NCI-H2029 (cell line): ENCODE measurements at regions not wholly inside any gene's neighbourhood (a gene's known extent, or its start where the extent isn't known, plus 50 kb on each side); places are given as distances from the start of the nearest gene placed in this dataset.
A peak's percentile ranks its signal among the peaks of the same experiment; 100 is the strongest.
"Not testable (repeated sequence)": the region's sequence is repeated elsewhere in the genome, so short reads cannot be mapped to it uniquely, and the experiment has no call there.

Experiments used
- DNase-seq: peaks from one replicate; lab custom pipeline; 2025; lab: John Stamatoyannopoulos, UW

DNA sequence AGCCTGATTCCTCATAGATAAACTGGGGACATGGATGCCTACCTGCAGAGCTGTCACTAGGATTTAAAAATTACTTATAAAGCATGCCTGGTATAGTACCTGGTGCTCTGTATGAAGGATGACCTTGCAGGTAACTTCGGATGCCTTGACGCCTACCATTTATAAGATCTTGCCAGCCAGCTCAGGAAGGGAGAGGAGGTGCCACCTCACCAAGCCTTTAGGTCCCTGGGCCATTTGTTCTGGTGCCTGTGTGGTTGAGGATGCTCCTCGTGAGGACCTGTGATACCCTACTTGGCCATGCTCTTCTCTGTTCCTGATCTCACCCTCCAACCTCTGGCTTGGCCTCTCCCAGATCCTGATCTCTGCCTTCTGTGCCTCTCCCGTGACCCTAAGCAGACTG is 85.2 kb downstream of the FDX1 start:
- no peak for DNase-seq

DNA sequence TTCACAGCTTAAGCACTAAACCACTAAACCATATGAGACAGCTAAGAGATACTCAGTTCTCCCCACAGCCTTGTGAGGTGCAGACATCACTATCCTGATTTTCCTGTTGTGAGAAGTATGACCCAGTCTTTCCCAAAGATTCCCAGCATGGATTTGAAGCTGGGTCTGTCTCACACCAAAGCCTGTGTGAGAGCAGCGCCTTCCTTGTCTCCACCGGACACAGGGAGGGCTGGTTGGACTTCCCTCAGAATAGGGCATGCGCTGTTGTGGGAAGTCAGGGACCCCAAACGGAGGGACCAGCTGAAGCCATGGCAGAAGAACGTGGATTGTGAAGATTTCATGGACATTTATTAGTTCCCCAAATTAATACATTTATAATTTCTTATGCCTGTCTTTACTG is 87.6 kb downstream of the FDX1 start:
- not testable (repeated sequence) for DNase-seq

DNA sequence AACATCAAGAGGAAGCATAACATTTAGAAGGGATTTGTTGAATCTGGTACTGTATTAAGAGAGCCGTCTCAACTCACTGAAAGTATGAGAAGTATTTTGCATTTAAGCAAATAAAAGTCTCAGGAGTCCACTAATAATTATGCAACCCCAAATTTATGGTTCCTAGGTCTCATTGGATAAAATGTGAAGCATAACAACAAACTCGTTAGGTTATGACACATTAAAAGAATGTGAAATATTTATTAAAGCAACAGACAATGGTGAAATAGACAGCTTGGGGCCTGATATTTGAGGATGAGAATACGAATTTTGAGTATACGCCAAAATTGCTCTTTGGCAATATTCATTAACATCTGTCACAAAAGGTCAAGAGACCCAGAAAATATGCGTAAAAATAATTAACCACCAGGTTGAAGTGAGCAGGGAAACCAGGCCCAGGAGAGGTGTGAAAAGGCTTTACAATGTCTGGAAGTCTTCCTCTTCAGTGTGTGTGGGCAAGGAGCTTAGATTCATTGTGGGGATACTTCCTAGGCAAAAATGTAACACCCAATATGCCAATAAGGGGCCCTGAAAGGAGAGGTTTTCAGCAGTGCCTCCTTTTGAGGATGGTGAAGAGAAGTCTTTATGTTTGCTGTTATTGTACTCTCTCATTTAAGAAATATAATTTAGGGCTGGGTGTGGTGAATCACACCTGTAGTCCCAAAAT is 89.2 kb downstream of the FDX1 start:
- DNase-seq, result no peak

DNA sequence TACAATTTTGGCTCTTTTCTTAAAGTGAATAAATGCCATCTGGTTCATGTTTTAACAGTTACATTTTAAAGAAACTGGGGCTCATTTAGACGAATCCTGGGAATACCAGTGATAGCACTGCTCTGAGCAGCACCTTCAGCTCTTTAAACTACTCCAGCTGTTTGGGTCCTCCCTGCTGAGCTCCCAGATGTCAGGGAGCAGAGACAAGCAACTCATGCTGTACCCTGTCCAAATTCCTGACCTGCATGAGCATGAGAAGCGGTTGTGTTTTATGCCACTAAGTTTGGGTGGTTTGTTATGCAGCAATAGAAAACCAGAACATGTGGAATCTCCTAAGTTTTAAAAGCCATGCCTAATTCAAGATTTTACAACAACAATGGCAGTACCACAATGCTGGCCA is 90.0 kb downstream of the FDX1 start:
- no peak for DNase-seq

DNA sequence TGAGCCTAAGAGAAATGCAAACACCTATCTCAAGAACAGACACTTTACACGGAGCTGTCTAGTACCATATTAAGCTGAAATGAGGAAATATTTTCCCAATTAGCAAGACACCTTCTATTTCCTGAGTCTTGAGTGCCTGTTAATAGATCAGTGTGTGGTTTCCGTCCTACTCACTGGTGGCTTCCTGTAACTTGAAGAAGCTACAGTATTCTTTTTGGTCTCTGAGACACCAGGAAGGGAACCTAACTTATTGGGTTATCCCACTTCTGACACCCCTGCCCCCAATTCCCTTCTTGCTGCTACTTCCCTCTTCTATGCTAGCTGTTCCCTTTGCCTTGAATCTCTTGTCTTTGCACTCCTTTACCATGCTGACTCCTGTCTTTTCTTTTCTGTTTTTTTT is 92.7 kb downstream of the FDX1 start:
- DNase-seq, result no peak

DNA sequence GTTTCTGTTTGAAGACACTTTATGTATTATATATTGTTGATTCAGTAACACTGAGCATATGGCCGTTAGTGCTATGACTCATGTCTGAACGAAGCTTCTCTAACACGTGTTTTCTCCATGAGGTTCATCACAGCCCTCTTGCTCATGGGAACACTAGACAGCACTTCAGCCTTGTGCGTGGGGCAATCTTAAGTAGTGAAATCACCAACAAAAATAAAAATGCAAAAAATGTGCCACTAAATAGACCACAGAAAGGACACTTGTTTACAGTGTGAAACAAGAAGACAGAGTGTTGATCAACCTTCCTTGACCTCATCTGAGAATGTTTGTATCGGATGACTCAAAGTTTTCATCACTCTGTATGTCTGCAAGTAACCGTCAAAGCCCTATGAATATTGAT is 94.5 kb downstream of the FDX1 start:
- DNase-seq, result peak; percentile 19

GRCh38 chr11:110525883-110526282 is 96.1 kb downstream of the FDX1 start:
- peak; percentile 79 for DNase-seq

DNA sequence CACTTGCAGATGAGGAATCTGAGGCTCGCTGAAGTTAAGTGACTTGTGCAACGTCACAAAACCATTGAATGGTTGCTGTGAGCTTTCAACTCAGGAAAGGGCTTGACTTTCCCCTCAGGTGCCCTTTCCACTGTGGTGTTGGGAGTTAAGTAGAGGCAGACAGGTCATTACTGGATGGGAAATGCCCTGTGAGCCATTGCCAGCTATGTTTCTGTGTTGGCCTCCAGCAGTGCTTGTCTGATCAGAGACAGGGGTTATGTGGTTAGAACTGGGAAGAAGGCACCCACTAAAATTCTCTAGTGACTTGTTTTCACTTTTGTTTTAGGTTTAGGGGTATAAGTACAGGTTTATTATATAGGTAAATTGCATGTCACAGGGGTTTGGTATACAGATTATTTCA is 96.6 kb downstream of the FDX1 start:
- DNase-seq, result peak; percentile 75
